ENCODE measurements at regions not wholly inside any gene's neighbourhood (a gene's known extent, or its start where the extent isn't known, plus 50 kb on each side); places are given as distances from the start of the nearest gene placed in this dataset.

GRCh38 chr2:78963881-78964280 lies 61.6 kb upstream of the REG3G start:
- H3K27me3 Mint-ChIP-seq (ENCODE audit: low read depth): no peaks in the 10 kb centered on the region
- H3K4me1 Mint-ChIP-seq (ENCODE audit: low read depth): no peaks in the 10 kb centered on the region
- H3K27ac Mint-ChIP-seq: no peak overlapping the region
- H3K4me3 Mint-ChIP-seq: no peak overlapping the region
- ATAC-seq (replicated peaks in 1 of 2): no peak
- peaks cover 0 to 6% of the 10 kb centered on the region in 2 donors for H3K9me3 Mint-ChIP-seq
- DNase-seq: no peak
- H3K36me3 Mint-ChIP-seq (ENCODE audit: insufficient read depth in 2 of 2): peaks cover 0 to 4% of the 10 kb centered on the region in 2 donors

- no peak for ATAC-seq (replicated peaks in 1 of 2)
- no peaks in the 10 kb centered on the region for H3K4me1 Mint-ChIP-seq (ENCODE audit: low read depth)
- no peak overlapping the region for H3K4me3 Mint-ChIP-seq
- H3K27ac Mint-ChIP-seq: no peak overlapping the region
- peaks cover 0 to 6% of the 10 kb centered on the region in 2 donors for H3K9me3 Mint-ChIP-seq
- H3K27me3 Mint-ChIP-seq (ENCODE audit: low read depth): no peaks in the 10 kb centered on the region
- no peak for DNase-seq
- H3K36me3 Mint-ChIP-seq (ENCODE audit: insufficient read depth in 2 of 2): peaks cover 0 to 4% of the 10 kb centered on the region in 2 donors
These were observed 58.2 kb upstream of the REG3G start for GRCh38 chr2:78967294-78967693.

- no peaks in the 10 kb centered on the region for H3K4me1 Mint-ChIP-seq (ENCODE audit: low read depth)
- ATAC-seq (replicated peaks in 1 of 2) (no peak), DNase-seq (no peak)
- H3K4me3 Mint-ChIP-seq: no peak overlapping the region
- H3K36me3 Mint-ChIP-seq (ENCODE audit: insufficient read depth in 2 of 2): no peaks in the 10 kb centered on the region
- no peak overlapping the region for H3K27ac Mint-ChIP-seq
- no peaks in the 10 kb centered on the region for H3K27me3 Mint-ChIP-seq (ENCODE audit: low read depth)
- peaks cover 1 to 6% of the 10 kb centered on the region in 2 donors for H3K9me3 Mint-ChIP-seq
These were observed 51.9 kb upstream of the REG3G start for GRCh38 chr2:78973630-78974029.
